Occipital lobe (tissue), 1 donor: ENCODE measurements at regions not wholly inside any gene's neighbourhood (a gene's known extent, or its start where the extent isn't known, plus 50 kb on each side); places are given as distances from the start of the nearest gene placed in this dataset.
"Not testable (repeated sequence)": the region's sequence is repeated elsewhere in the genome, so short reads cannot be mapped to it uniquely, and the experiment has no call there.

Experiments used
- DNase-seq: peaks from one replicate; lab custom pipeline; 2025; lab: John Stamatoyannopoulos, UW

DNA sequence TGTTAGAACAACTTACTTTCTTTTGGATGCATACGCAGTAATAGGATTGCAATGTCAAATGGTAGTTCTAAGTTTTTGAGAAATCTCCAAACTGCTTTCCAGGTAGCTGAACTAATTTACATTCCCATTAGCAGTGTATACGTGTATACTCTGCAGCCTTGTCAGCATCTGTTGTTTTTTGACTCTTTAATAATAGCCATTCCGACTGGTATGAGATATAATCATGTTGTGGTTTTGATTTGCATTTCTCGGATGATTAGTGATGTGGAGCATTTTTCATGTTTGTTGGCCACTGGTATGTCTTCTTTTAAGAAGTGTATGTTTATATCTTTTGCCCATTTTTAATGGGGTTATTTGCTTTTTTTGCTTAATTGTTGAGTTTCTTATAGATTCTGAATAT lies 76.9 kb upstream of the HNRNPA1L2 start:
- DNase-seq = not testable (repeated sequence)

DNA sequence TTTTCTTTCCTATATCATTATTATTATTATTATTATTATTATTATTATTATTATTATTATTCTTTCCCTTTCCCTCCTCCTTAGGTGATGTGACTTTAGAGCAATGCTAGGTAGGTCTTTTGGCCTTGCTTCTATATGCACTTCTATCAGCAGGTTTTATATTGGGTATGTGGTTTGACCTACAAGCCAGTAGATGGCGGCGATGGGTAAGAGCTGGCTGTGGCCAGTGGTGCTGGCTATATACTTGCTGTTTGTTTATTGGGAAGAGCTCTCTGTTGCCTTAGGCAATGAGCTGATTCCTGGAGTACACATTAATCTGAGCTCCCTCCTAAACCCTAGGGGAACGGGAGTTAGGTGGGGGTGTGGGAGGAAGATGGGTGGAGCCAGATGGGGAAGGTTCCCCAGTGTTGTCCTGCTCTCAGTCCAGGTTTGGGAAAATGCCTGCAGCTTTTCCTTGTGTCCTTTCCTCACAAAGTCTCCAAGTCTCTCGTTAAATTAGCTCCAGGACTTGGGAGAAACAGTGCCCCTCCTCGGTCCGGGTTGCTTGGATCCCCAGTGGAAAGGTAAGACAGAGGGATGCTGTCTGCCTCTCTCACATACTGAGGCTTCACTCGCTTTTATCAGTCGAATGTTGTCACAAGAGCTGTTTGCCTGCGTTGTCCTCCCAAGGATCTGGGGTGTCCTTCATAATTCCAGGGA lies 72.2 kb upstream of the HNRNPA1L2 start:
- peak; percentile 0 for DNase-seq

DNA sequence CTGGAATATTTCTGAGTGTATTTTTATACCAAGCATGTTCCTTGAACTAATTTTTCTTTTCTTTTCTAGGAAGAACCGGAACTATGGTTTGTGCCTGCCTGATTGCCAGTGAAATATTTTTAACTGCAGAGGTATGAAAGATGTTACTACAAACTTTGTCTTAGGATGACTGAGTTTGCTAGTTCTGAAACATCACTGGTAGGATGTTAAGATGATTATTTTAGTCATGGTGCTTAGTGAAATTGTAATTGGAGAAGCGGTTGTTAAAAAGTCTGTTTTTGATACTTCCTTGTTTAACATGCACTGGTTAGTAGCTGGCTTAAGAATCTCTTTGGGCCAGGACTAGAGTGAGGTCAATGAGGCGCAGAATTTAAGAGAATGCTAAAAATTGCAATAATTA lies 71.1 kb upstream of the HNRNPA1L2 start:
- not testable (repeated sequence) for DNase-seq

DNA sequence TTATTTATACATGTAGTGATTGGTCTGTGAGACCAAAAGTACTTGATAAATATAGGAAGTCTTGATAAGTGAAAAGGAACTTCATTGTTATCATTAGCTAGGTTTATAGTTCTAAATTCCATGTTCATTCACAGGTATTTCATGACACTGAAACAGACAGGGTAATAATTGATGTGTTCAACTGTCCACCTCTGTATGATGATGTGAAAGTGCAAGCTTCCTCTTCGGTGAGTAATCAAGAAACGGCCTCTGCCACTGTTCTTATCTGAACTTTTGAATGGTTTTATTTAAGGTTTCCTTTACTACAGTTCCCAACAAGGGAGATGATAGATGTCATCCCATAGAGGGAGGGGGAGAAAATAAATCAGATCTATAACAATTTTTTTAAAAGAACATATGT lies 59.3 kb upstream of the HNRNPA1L2 start:
- not testable (repeated sequence) for DNase-seq
